ENCODE measurements at regions not wholly inside any gene's neighbourhood (a gene's known extent, or its start where the extent isn't known, plus 50 kb on each side); places are given as distances from the start of the nearest gene placed in this dataset.

DNA sequence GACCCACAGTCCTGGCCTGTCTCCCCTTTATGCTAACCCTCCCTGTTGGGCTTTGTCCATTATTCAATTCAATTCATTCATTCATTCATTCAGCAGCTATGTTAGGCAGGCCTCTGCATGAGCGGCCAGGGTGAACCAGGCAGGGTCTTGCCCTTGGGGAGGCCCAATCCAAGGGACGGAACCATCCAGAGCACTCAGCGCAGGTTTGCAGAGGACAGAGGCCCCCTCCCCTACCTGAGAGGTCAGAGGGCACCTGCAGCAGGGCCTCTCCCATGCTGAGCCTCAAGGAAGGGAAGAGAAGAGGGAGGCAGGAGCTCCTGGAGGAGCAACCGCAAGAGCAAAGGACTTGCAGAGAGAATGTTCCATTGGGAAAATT, 61.4 kb downstream of the C9orf50 start:
- Histone ChIP-seq H3K4me2 (ENCODE audit: insufficient read depth, low read length) (no peak overlapping the region), H3K4me3 (replicated peaks in 1 of 3; ENCODE audit: insufficient read depth in 1 of 3, low read depth in 1 of 3, low read length in 3 of 3) (no peak overlapping the region), H3K79me2 (ENCODE audit: control insufficient read depth, insufficient read depth, low read length) (no peaks in the 10 kb centered on the region), H3K9me3 (replicated peaks; ENCODE audit: control insufficient read depth, insufficient read depth, low read length) (no peaks in the 10 kb centered on the region), H3K27ac (ENCODE audit: insufficient read depth, low read depth, low read length) (no peak overlapping the region), H4K20me1 (replicated peaks; ENCODE audit: control insufficient read depth, extremely low read depth, insufficient read depth, low read length) (no peaks in the 10 kb centered on the region), H3K9ac (replicated peaks; ENCODE audit: extremely low read depth, insufficient read depth, low read length) (no peak overlapping the region), H3K9me1 (replicated peaks; ENCODE audit: control insufficient read depth, extremely low read depth, insufficient read depth, low read length) (no peaks in the 10 kb centered on the region), H3K27me3 (ENCODE audit: control insufficient read depth in 2 of 2, insufficient read depth in 2 of 2, low read length in 2 of 2) (no peaks in the 10 kb centered on the region), H2AFZ (ENCODE audit: low read depth, low read length) (no peak overlapping the region), H3K36me3 (ENCODE audit: control insufficient read depth in 2 of 2, extremely low read depth in 1 of 2, insufficient read depth in 2 of 2, low read length in 2 of 2) (no peaks in the 10 kb centered on the region), H3K4me1 (ENCODE audit: control insufficient read depth, extremely low read depth, insufficient read depth, low read length) (no peaks in the 10 kb centered on the region)
- dilution Hi-C loops (cut with MboI; ENCODE audit: extremely low pct_ligation_motif_present, low sequenced_read_pairs) (no loop called here), intact Hi-C loops (cut with micrococcal nuclease) (no loop called here)
- POLR2A ChIA-PET = no interaction called here
- CTCF ChIA-PET = interaction anchor here (0.9 to 1.5 kb wide), 2 partner anchors 12 to 385 kb away, joined by 3 to 4 read pairs; no protein-coding TSS in a partner anchor
- no TSS peak for BruUV-seq (replicated peaks)
- TF ChIP-seq CTCF (IDR thresholded peaks at IDR 0.05; ENCODE audit: extremely low read depth in 1 of 2, insufficient read depth in 1 of 2, low read depth in 1 of 2, low read length in 2 of 2) (no peak), EZH2 (IDR thresholded peaks at IDR 0.05; ENCODE audit: borderline replicate concordance, low read depth, low read length, severe bottlenecking) (no peak), MAX (IDR thresholded peaks at IDR 0.05; ENCODE audit: insufficient read depth, insufficient read length) (no peak), POLR2A (IDR thresholded peaks at IDR 0.05; ENCODE audit: low read depth, low read length) (no peak), POLR2AphosphoS5 (IDR thresholded peaks at IDR 0.05; ENCODE audit: insufficient read depth, low read depth, low read length) (no peak), JUN (IDR thresholded peaks at IDR 0.05; ENCODE audit: borderline replicate concordance, insufficient read depth, insufficient read length, low read depth) (no peak), MYC (IDR thresholded peaks at IDR 0.05; ENCODE audit: low read depth, low read length) (no peak), GATA2 (IDR thresholded peaks at IDR 0.05; ENCODE audit: insufficient read depth, insufficient read length, low read depth, low read length) (no peak), FOS (IDR thresholded peaks at IDR 0.05; ENCODE audit: borderline replicate concordance, insufficient read depth, low read length) (no peak)
- DNase-seq (ENCODE audit: low read depth, low spot score) (no peak), FAIRE-seq (no peak)

Data from endothelial cell of umbilical vein (primary cell).